Left lobe of liver (tissue), 2 donors: ENCODE measurements at regions not wholly inside any gene's neighbourhood (a gene's known extent, or its start where the extent isn't known, plus 50 kb on each side); places are given as distances from the start of the nearest gene placed in this dataset.

Experiments
- ATAC-seq: fragments of 200-7000 bp; cut with Tn5 transposase; one replicate; pipeline ENCODE4 v1.9.1; 2020; ENCODE audit warnings: mild to moderate bottlenecking, moderate library complexity
- DNase-seq: peaks from one replicate; pipeline ENCODE4 v3.0.0-alpha.2; 2020; ENCODE audit warnings: low spot score
- donor health status: DM: no; HTN: no; CAD: no; lungs with moderate emphysema.
- donor health status: DM: no; HTN: yes; CAD: no.

DNA sequence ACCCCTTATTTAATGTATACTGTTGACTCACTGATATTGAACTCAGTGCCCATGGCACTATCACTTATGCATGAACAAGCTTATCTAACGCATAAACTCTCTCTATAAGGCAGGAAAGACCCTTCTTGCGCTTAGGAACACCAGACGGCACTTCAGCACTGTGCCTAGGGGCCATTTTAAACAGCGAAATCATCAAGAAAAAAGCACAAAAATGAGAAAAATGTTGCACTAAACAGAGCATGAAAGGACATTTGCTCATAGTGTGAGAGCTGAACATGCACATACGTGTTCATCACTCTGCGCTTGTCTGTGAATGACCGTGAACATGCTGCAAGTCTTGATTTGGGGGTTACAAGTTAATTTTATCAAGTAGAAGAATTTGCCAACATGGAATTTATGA is 109.6 kb downstream of the WDR11 start:
- no peak for ATAC-seq
- no peak for DNase-seq

DNA sequence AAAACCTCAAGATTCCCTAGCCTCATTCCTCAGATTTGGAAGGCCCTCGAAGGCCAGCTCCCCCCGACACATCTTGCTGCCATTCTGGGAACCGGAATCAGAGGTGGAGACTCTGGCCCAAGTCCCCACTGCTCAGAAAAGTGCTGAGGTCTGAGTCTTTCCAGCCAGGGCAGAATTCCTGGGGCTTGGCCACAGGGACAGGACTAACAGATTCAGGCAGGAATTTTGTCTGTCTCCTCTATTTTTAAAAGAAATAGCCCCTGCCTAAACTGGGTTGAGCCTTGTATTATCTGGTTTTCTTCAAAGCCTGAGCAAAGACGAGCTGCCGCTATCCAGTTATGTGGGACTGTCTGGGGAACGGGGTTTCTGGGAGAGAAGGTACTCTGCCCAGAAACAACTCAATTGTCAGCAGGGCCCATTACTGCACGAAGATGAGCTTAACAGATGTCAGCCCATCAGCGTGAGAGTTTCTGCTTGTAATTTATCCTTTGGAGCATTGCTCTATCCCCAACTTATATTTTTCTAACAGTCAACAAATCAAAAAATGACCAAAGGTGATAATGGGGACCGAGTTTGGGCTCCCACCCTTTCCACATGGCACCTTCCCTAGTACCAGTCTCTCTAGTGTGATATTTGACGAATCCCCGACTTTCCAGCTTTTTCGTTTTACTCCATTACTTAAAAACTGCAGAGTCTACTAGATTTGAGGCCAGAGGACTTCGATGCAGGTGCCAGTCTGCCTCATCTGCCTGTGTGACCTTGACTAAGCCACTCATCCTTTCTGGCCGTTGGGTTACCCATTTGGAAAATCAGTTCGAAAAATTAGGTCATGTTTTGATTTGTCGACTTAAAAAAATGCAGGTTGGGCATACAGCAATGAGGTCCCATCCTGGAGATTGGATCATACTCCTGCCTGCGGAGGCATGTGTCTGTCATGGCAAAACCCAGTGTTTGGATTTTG is 110.9 kb downstream of the WDR11 start:
- ATAC-seq (no peak), DNase-seq (no peak)

DNA sequence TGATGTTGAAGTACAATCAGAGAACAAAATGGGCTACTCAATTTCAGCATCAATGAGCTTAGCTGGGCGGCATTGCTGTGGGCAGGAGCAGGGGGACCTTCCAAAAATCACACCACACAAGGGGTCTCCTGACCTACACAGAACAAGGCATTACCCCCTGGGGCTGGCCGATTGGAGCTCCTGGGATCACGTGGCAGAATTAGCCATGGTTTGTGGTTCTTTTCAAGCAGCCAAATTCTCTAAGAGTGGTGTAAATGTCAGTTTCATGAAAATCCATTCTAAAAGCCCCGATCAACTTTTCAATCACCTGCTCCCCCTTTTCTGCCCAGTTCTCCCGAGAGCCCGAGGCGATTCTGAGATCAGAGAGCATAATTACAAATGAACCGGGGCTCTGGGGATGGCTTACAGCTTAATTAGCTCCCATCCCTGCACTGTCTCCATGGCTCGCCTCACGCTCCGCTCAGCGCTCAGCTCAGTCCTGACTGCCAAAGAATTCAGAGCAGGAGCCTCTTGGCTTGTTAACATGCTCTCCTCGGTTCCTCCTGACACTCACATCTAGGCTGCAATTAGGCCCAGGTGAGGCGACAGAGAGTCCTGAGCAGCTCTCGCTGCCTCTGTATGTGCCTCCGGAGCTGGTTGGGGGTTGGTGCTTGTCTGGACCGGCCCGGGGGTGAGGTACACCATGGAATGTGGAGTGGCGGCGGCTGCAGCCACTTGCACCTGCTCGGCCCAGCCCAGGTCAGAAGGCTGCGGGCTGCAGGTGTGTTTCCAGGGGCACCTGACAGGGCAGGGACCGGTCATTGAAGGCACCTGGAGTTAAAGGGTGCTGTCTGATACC is 111.8 kb downstream of the WDR11 start:
- DNase-seq (no peak), ATAC-seq (no peak)

DNA sequence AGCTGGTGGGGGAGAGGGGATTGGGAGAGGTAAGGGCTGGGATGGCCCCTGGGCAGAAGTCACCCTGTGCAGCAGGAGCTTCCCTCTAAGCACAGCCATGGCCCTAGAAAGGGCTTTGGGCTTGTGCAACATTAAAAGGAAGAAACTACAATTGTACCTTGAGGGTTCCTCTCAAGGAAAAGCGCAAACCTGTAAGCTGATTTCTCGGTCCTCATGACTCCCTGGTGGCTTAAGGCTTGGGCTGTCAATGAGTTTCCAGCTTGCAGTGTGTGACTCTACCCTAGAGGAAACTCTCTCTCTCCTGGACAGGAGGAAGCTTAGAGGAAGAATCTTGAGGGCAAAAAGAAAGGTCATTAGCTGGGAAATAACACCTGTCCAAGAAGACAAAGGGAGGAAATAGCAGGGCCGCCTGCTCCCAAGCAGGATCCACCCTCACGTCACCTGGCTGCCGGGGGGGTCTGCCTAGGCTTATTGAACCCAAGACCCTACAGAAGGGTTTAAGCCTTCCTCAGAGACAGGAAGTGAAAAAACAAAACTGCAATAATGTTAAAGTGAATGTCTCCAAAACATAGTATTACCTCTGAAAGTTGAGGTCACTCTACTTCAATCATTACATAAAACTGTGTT is 112.5 kb downstream of the WDR11 start:
- DNase-seq (no peak), ATAC-seq (no peak)

DNA sequence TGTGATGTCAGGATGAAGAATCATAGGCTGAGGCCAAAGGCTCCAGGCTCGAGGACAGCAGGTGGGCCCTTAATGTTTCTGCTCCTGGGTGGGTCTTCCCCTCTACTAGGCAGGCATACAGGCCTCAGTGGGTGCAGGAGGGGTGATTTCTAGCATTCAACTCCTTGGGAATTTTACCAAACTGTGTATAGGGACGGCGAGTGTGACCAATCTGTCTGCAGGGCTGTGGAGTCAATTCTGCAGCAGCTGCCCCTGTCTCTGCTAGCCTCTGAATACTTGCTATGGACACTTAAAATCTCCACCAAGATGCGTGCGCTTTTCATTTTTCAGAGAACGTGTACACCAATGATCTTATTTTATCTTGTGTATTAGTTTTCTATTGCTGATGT is 115.5 kb downstream of the WDR11 start:
- no peak for ATAC-seq
- DNase-seq: no peak

DNA sequence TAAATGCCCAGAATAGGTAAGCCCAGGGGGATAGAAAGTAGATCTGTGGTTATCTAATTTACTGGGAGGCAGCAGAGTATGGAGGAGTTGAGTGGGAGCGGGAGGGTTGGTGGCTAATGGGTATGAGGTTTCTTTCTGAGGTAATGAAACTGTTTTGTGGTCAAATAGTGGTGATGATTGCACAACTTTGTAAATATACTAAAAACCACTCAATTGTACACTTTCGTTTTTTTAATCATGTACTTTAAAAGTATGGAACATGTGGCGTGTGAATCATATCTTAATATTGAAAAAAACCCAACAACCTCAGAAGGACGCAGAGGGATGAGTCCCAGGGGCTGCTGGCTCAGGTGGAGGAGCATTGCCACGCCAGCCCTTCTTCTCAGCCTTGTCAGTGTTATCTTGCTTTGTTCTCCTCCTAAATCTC is 118.1 kb downstream of the WDR11 start:
- DNase-seq (no peak), ATAC-seq (no peak)

DNA sequence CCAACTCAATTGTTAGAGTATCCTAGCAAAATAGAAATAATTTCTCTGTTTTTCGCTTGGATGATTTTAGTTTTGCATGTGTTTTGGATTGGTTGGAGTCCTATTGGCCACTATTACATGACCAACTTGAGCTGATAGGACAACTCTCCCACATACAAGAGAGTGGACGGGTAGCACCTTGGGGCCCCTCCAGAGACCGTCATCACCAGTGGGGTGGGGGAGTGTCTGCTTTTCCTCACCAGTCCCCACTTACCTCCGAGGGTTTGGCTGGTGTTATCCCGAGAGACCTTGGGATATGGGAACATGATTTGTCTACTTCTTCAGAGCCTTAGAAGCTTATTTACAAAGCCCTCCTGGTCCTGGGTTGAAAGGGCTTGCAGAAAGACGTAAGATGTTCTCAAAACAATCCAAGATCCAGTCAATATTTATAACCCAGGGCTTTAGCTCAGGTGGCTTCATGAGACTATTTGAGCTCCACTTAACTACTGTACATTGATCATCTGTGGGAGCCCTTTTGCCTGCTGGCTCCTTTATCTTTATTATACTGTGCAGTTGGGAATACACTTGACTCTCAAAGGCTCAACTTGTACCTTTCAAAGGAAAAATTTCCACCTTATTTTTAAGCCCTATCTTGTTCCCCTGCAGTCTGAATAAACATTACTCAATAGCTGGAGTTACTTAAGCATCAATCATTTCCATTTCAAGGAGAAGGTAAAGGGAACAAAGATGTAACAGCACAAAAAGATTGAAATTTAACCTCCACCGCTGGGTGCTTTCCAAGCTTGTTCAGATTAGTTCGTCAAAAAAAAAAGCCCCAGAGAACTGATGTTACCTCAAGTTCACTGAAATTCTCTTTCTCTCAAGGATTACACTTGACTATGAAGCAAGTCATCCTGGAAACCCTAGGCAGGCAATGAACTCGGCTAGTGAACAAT is 119.7 kb downstream of the WDR11 start:
- ATAC-seq: no peak
- no peak for DNase-seq

DNA sequence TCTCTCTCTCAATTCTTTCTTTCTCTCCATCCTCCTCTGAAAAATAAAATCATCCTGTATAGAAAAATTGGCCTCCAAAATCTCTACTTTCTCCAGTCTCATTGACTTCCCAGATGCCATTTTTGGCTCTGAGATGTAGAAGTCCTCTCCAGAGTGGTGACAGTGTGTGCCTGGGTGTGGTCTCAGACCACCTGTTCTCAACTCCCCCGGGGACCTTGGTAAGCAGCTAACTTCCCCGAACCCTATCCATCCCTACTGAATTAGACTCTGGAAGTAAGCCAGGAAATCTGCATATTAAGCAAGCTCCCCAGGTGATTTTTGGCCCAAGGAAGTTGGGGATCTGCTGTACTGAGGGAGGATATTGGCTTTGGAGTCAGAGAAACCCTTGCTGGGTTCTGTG is 120.5 kb downstream of the WDR11 start:
- DNase-seq (no peak), ATAC-seq (no peak)

DNA sequence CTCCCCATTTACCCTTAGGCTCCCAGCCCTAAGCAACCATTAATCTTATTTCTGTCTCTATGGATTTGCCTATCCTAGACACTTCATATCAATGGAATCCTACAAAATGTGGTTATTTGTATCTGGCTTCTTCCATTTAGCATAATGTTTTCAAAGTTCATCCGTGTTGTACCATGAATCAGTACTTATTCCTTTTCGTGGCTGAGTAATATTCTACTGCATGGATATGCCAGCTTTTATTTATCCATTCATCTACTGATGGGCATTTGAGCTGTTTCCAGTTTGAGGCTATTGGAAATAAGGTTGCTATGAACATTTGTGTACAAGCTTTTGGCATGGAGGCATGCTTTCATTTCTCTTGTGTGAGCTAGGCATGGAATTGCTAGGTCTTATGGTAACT is 121.1 kb downstream of the WDR11 start:
- ATAC-seq: no peak
- DNase-seq: no peak

DNA sequence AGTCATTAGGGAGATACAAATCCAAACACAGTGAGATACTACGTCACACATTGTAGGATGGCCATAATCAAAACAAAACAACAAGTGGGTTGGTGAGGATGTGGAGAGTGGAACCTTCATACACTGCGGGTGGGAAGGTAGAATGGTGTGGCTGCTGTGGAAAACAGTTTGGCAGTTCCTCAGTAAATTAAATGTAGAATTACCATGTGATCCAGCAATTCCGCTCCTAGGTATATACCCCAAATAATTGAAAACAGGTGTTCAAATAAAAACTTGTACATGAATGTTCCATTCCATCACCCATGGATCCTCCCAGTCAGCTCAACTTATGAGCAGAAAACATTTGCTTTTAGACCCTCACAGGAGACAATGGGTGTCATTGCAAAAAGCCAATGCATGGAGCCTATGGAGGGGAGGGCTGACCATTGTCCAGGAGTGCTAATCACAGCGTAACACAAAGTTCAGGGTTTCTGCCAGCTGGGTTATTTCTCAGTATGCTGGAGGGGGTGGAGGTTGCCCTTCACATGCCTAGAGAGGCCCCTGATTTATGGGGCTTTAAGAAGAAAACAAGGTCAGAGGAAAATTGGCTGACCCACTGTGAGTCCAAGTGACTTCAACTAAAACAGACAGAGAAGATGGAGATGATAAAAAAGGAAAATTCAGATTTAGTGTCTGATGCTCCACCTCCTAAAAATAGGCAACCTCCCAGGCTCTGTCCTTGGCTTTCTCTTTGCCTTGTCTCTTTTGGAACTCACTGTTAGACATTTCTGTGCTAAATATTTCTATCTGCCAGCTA is 124.1 kb downstream of the WDR11 start:
- DNase-seq (no peak), ATAC-seq (no peak)

DNA sequence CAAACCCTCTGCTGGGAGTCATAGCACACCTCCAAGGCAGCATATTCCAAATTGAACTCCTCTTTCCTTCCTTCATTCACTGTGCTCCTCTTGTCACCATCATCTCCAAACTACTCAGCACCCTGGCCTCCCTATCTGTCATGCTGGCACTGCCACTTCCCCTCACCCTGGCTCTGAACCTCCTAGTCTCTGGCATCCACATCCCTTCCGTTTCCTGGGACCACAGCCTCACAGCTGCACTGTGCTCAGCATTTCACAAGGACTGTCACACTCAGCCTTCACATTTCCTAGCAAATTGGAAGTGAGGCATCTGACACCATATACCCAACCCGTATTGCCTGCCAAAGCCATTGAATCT is 124.7 kb downstream of the WDR11 start:
- DNase-seq: no peak
- no peak for ATAC-seq

DNA sequence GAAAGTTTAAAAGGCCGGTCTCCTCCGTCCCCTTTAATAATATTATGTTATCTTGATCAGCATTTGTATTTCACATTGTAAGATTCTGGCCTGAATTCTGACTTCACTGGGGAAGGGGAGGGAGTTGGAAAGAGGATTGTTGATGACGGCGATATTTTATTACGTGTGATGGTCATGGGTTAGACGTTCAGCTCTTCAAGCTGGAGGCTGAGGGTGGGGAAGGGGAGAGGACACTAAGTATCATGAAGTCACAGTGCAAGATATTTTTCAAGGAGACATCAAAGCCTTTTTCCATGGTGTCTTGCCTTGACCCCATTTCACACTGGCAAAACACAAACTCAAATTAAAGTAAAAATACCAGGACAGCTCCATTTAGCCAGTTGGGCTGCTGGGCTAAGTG is 126.7 kb downstream of the WDR11 start:
- no peak for DNase-seq
- no peak for ATAC-seq

DNA sequence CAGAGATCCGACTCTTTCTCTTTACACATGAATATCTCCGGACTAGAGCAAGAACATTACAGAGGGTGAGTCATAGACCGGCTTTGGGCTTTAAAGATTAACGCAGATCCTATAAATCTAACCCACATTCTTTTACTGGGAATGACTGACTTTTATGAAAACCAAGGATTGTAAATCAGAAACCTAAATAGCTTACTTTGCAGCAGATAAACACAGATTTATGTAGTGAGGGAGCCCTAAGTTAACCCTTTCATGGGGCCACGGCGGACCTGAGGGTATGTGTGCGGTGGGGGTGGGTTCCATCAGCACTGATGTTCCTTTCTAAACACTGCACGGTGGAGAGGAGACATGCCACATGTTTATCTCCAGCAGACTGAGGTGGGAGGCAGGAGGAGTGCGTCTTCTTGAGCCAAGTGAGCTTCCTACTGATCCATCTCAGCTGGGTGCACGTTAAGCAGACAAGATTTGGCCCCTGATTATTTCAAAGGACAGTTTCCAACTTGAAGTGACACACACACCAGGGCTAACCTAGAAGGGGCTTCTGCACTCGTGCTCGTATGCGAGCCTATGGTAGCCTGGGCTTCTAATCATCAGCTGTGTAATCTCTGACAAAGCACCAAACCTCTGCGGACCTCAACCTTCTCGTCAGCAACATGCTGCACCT is 127.6 kb downstream of the WDR11 start:
- ATAC-seq (no peak), DNase-seq (no peak)

DNA sequence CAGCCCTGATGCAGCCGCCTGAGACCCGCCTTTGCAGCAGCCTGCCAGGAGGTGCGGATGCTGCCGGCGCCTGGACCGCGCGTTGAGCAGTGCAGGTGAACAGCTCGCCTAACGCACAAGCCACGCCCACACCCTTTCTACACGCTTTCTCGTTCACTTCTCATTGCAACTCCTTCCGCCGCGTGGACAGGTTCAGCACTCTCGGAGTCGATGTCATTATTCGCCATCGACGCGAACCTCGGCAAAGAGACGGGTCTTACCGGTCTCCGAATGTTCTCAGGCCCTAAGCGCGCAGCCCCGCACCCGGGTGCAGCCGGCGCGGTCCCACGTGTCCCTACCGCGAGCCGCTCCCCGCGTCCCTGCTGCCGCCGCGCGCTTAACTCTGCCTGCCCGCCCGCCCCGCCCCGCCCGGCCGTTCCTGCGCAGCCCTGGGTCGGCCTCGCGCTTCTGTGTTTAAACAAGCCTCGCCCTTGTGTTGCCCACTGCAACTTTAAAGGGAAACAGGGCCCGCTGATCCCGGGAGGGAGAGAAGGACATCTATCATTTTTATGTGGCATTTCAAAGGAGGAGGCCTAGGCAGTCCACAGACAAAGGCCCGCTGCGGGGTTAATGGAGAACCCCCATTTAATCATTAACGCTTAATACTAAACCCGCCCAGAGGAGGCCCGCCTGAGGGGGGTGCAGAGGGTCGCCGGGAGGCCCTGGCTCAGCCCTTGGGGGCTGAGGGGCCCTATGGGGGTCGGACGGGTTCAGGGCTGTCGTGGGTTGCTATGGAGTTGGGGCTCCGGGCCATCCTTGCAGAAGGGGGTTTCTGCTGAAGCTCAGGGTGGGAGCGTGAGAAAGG is 128.5 kb downstream of the WDR11 start:
- no peak for DNase-seq
- ATAC-seq: peak; percentile 71

DNA sequence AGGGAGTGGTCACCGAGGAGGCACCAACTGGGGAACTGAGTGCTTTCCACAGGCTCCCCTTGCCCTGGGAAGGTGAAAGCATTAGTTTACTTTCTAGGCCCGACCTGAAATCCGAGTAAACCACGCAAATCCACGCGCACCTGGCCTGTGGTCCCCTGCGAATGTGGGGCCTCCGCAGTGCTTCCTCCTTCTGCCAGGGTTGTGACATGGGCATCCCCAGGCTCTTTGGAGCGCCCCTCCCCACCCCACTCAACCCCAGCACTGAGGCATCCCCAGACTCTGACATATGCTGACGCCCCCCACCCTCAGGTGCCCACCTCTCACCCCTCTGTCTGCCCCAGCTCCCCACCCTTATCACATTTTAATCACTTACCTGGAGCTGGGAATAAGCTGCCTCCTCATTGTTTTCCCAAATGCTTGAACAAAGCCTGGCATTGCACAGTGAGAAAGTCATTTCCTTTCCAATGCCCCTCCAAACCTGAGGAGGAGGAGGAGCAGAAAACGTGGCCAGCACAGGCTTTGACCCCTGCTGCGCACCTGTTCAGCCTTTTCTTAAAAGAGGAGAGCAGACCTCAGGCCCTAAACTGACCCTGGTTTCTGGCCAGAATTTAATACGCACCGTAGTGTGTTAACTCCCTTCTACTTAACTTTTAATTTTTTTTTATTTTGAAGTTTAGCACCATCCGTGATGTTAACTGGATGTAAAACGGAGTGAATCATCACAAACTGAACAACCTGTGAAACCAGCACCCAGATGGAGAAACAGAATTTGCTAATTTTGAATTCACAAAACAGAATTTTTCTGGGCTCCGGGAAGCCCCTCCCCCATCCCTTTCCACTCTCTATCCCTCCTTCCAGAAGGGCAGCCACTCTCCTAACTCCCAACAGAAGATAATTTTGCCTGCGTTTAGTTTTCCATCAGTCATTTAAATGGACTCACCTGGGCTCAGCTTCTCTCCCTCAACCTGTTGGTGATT is 129.4 kb downstream of the WDR11 start:
- DNase-seq (no peak), ATAC-seq (no peak)

DNA sequence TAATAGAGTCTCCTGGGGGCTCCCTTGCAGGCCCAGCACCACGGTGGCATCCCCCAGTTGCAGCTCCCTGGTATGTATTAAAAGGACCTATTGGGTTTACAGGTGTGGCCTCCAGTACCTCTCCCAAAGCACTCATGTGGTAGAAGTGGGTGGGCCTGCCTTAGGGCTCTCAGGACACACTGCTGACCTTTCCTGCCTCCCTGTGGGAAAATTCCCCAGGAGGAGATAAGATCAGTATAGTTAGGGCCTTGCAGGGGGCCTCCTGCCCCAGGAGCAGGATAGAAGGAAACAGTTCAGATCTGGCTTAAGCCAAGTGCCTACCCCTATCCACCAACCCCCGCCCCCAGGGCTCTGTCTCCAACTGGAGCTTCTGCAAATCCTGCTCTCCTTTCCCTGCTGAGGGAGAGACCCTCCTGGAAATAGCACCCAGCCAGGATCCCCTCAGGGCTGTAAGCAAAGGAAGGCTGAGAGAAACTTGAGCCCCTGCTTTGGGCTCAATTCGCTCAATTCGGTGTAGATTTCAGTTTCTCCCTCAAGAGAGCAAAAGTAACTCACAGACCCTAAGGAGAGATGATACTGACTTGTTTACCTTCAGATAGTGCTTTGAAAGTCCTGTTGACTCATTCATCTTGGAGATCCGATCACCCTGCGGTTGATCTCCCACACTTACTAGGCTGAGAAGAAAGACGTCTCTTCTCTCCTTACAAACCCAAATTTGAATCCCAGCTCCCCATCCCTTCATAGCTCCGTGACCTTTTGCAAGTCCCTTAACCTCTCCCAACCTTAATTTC is 130.6 kb downstream of the WDR11 start:
- DNase-seq: no peak
- ATAC-seq: no peak
